A673 (cell line): ENCODE measurements at regions not wholly inside any gene's neighbourhood (a gene's known extent, or its start where the extent isn't known, plus 50 kb on each side); places are given as distances from the start of the nearest gene placed in this dataset.

Source experiments
- BruUV-seq: library from RNA; stranded (reverse); fragments of 400-500 nt; replicated peaks from 2 replicates; lab custom pipeline; 2021; lab: Mats Ljungman, UMichigan
- CTCF ChIA-PET: fragments of 300-600 bp; sonication (Branson Sonifier 250); formaldehyde crosslinking; loops from one replicate; lab custom pipeline; 2022; ENCODE audit warnings: antibody characterized with exemption; lab: Charles Lee
- POLR2A ChIA-PET: fragments of 300-600 bp; sonication (Branson Sonifier 250); formaldehyde crosslinking; loops from one replicate; lab custom pipeline; 2022; ENCODE audit warnings: antibody characterized with exemption; ENCODE audit not compliant: low non-redundant PET; lab: Charles Lee
- DNase-seq: peaks from one replicate; pipeline ENCODE4 v3.0.0-alpha.2; 2015; ENCODE audit warnings: low spot score
- H3K27ac ChIP-seq: fragments of 200-600 bp; sonication (generic); 2 replicates; pipeline ENCODE4 v1.5.1; 2016; ENCODE audit warnings: mixed run types, low read depth, mild to moderate bottlenecking, mixed read lengths, antibody characterized with exemption, low read length; ENCODE audit not compliant: poor library complexity, severe bottlenecking
- H3K27me3 ChIP-seq: fragments of 200-600 bp; sonication (generic); replicated peaks from 2 replicates; pipeline ENCODE4 v1.6.1; 2017; ENCODE audit warnings: mixed run types, low read depth, mild to moderate bottlenecking, mixed read lengths, antibody characterized with exemption, low read length; ENCODE audit not compliant: insufficient read depth, poor library complexity
- H3K36me3 ChIP-seq: fragments of 200-600 bp; sonication (generic); 2 replicates; pipeline ENCODE4 v1.6.1; 2016; ENCODE audit warnings: mixed run types, mild to moderate bottlenecking, mixed read lengths, antibody characterized with exemption, low read length; ENCODE audit not compliant: insufficient read depth, poor library complexity, severe bottlenecking
- H3K4me1 ChIP-seq: fragments of 200-600 bp; sonication (generic); 2 replicates; pipeline ENCODE4 v1.6.1; 2017; ENCODE audit warnings: mixed run types, mild to moderate bottlenecking, mixed read lengths, antibody characterized with exemption, low read length; ENCODE audit not compliant: insufficient read depth, poor library complexity, severe bottlenecking
- H3K4me3 ChIP-seq: fragments of 200-600 bp; sonication (generic); 2 replicates; pipeline ENCODE4 v1.5.1; 2016; ENCODE audit warnings: low read depth, mixed run types, mild to moderate bottlenecking, mixed read lengths, low read length; ENCODE audit not compliant: poor library complexity, severe bottlenecking
- H3K9me3 ChIP-seq: fragments of 200-600 bp; sonication (generic); 2 replicates; pipeline ENCODE4 v1.6.1; 2016; ENCODE audit warnings: mixed run types, low read depth, mild to moderate bottlenecking, mixed read lengths, antibody characterized with exemption, low read length; ENCODE audit not compliant: poor library complexity, severe bottlenecking
- EZH2 ChIP-seq: fragments of 200-600 bp; sonication (generic); IDR thresholded peaks from 2 replicates; pipeline ENCODE4 v1.6.1; 2017; ENCODE audit warnings: borderline replicate concordance, low read depth, mild to moderate bottlenecking, mixed read lengths, antibody characterized with exemption, low read length; ENCODE audit not compliant: poor library complexity, severe bottlenecking
- intact Hi-C: fragments of 100-400 bp; cut with micrococcal nuclease; formaldehyde crosslinking; loops from one replicate; pipeline ENCODE4 v1.10.0; 2022; ENCODE audit not compliant: unreplicated experiment
- TF ChIP-seq, protein P1 (sequence below): fragments of 300-800, 200-600 bp; sonication (generic); conservative IDR thresholded peaks from 2 replicates; pipeline ENCODE4 v1.5.1; 2017; ENCODE audit warnings: low read depth, mild to moderate bottlenecking, antibody characterized with exemption, low read length, moderate library complexity, mixed read lengths

DNA sequence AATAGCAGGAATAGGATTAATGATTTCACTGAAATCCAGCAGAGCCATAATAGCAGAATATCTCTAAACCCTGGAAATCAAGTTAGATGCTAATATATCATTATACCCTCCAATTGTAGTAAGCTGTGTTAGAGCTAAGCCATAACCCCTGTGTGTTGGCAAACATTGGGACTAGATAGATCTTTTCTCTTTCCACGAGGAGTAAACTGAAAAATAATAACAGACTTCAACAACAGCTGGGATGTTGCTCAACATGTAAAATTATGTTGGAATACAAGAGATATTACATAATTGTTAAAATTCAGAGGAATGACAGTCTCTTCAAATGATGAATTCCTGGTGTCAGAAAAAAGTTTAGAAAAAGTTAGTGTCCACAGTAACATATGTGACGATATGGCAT lies 383.8 kb downstream of the SNAPC1 start:
- ChIA-PET CTCF (no interaction called here), POLR2A (interaction anchor here (0.6 kb wide), 1 partner anchor 1708 kb away, joined by 9 read pairs; no protein-coding TSS in a partner anchor)
- Histone ChIP-seq H3K4me3 (no peak overlapping the region), H3K9me3 (no peaks in the 10 kb centered on the region), H3K27ac (no peak overlapping the region), H3K36me3 (no peaks in the 10 kb centered on the region), H3K4me1 (no peaks in the 10 kb centered on the region), H3K27me3 (no peaks in the 10 kb centered on the region)
- TF ChIP-seq, protein P1, sequence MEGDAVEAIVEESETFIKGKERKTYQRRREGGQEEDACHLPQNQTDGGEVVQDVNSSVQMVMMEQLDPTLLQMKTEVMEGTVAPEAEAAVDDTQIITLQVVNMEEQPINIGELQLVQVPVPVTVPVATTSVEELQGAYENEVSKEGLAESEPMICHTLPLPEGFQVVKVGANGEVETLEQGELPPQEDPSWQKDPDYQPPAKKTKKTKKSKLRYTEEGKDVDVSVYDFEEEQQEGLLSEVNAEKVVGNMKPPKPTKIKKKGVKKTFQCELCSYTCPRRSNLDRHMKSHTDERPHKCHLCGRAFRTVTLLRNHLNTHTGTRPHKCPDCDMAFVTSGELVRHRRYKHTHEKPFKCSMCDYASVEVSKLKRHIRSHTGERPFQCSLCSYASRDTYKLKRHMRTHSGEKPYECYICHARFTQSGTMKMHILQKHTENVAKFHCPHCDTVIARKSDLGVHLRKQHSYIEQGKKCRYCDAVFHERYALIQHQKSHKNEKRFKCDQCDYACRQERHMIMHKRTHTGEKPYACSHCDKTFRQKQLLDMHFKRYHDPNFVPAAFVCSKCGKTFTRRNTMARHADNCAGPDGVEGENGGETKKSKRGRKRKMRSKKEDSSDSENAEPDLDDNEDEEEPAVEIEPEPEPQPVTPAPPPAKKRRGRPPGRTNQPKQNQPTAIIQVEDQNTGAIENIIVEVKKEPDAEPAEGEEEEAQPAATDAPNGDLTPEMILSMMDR = no peak
- no peak for TF ChIP-seq EZH2
- no TSS peak for BruUV-seq
- no peak for DNase-seq
- intact Hi-C loops = no loop called here

DNA sequence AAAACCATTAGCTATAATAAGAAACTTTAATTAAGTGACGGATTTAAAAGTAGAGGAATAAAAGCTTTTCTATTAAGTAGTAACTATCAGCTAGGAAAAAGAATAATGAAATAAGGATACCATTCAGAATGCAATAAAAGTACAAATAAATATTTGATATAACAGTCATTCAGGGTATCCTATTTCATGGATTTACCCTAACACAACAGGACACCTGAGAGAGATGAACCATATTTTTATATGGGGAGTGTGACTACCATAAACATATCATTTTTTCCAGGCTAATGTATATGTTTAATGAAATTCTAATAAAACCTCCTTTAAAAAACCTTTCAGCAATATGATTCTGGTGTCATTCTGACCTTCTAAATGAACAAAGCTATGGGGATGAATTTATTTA lies 393.8 kb downstream of the SNAPC1 start:
- Histone ChIP-seq H3K27ac (no peak overlapping the region), H3K36me3 (no peaks in the 10 kb centered on the region), H3K9me3 (no peaks in the 10 kb centered on the region), H3K4me1 (no peaks in the 10 kb centered on the region), H3K27me3 (no peaks in the 10 kb centered on the region), H3K4me3 (no peak overlapping the region)
- POLR2A ChIA-PET = no interaction called here
- no peak for DNase-seq
- TF ChIP-seq EZH2 = no peak
- TF ChIP-seq, protein P1 = no peak
- BruUV-seq = no TSS peak
- CTCF ChIA-PET = no interaction called here
- intact Hi-C loops = no loop called here

DNA sequence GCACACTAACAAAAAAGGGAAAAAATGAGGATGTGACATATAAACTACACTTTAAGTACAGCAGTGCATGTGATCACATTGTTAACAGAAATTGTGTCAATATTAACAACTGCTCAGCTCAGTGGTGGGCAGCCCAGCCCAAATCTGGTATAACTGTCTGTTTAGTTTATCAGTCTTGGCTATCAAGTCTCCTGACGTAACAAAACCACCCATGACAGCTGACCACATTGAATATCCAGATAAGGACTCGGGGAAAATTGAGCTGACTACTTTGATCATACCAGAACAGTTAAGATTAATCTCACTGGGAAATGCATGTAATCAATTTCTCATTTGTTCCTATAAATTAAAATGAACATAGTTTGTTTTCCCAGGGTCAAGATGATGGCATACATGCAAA lies 396.6 kb downstream of the SNAPC1 start:
- intact Hi-C loops = no loop called here
- TF ChIP-seq, protein P1 = no peak
- TF ChIP-seq EZH2 = no peak
- Histone ChIP-seq H3K27me3 (no peaks in the 10 kb centered on the region), H3K9me3 (no peaks in the 10 kb centered on the region), H3K27ac (no peak overlapping the region), H3K4me1 (no peaks in the 10 kb centered on the region), H3K36me3 (no peaks in the 10 kb centered on the region), H3K4me3 (no peak overlapping the region)
- CTCF ChIA-PET = no interaction called here
- no peak for DNase-seq
- POLR2A ChIA-PET = no interaction called here
- no TSS peak for BruUV-seq
